Liver (tissue), 8 donors: ENCODE measurements at regions not wholly inside any gene's neighbourhood (a gene's known extent, or its start where the extent isn't known, plus 50 kb on each side); places are given as distances from the start of the nearest gene placed in this dataset. TPM values are rescaled to one million over a fixed set of nuclear protein-coding genes. Genes with fewer than 3 reads are reported as not detected.

Experiments
- DNase-seq: peaks from one replicate; pipeline ENCODE4 v3.0.0-alpha.2; 2017; ENCODE audit warnings: low spot score
- H3K27ac ChIP-seq, 2 donors: one replicate each; pipeline ENCODE4 v1.7.0; 2013; ENCODE audit warnings: inconsistent platforms in 2 of 2, low read length in 2 of 2, control low read depth in 1 of 2, low read depth in 1 of 2, mild to moderate bottlenecking in 1 of 2
- H3K27me3 ChIP-seq, 4 donors: one replicate each; pipeline versions ENCODE4 v1.6.1 to v1.7.0; 2013; ENCODE audit warnings: low read length in 3 of 4, inconsistent platforms in 1 of 4, mild to moderate bottlenecking in 1 of 4, moderate library complexity in 1 of 4; ENCODE audit not compliant: control insufficient read depth in 4 of 4, insufficient read depth in 4 of 4
- H3K36me3 ChIP-seq, 4 donors: one replicate each; pipeline versions ENCODE4 v1.6.1 to v1.7.0; 2013; ENCODE audit warnings: low read length in 3 of 4, mild to moderate bottlenecking in 3 of 4, low read depth in 1 of 4, moderate library complexity in 1 of 4; ENCODE audit not compliant: control insufficient read depth in 4 of 4, insufficient read depth in 3 of 4
- H3K4me1 ChIP-seq, 4 donors: one replicate each; pipeline versions ENCODE4 v1.6.1 to v1.7.0; 2013; ENCODE audit warnings: low read length in 3 of 4, mild to moderate bottlenecking in 3 of 4, moderate library complexity in 1 of 4; ENCODE audit not compliant: control insufficient read depth in 4 of 4, insufficient read depth in 4 of 4
- H3K4me3 ChIP-seq, 3 donors: one replicate each; pipeline versions ENCODE4 v1.6.1 to v1.7.0; 2013; ENCODE audit warnings: low read length in 3 of 3, control low read depth in 1 of 3, low read depth in 1 of 3, mild to moderate bottlenecking in 1 of 3
- H3K9ac ChIP-seq, 2 donors: one replicate each; pipeline ENCODE4 v1.7.0; 2013; ENCODE audit warnings: low read length in 2 of 2, mild to moderate bottlenecking in 2 of 2, moderate library complexity in 2 of 2, control low read depth in 1 of 2, low read depth in 1 of 2
- H3K9me3 ChIP-seq, 4 donors: one replicate each; pipeline versions ENCODE4 v1.6.1 to v1.7.0; 2013; ENCODE audit warnings: low read length in 3 of 4; ENCODE audit not compliant: control insufficient read depth in 4 of 4
- FOXA2 ChIP-seq: IDR thresholded peaks from 2 replicates; pipeline ENCODE4 v1.6.1; 2016; ENCODE audit warnings: antibody characterized with exemption
- NR2F2 ChIP-seq: IDR thresholded peaks from 2 replicates; pipeline ENCODE4 v1.6.1; 2016; ENCODE audit warnings: antibody characterized with exemption
- RAD21 ChIP-seq, 2 donors: IDR thresholded peaks; 2 replicates each; pipeline ENCODE4 v1.6.1; 2016; ENCODE audit warnings: antibody characterized with exemption in 2 of 2, mild to moderate bottlenecking in 2 of 2
- SP1 ChIP-seq: IDR thresholded peaks from 2 replicates; pipeline ENCODE4 v1.6.1; 2018; ENCODE audit warnings: antibody characterized with exemption, mild to moderate bottlenecking
- YY1 ChIP-seq: IDR thresholded peaks from 2 replicates; pipeline ENCODE4 v1.6.1; 2016; ENCODE audit warnings: antibody characterized with exemption, mild to moderate bottlenecking
- WGBS: extraction: QIAGEN DNeasy Blood & Tissue Kit; methylation state at CpG from one replicate; pipeline ENCODE4 v1.1.7; 2013; 5-methylcytosine and 5-hydroxymethylcytosine counted together
- small RNA-seq: library from RNA; depleted of rRNA; stranded (forward); fragments of <200 nt; gene quantifications from one replicate; pipeline ENCODE3, GENCODE V24; 2014
- donor health status: healthy.
- donor health status: healthy.
- donor health status: healthy.
- donor health status: healthy.

DNA sequence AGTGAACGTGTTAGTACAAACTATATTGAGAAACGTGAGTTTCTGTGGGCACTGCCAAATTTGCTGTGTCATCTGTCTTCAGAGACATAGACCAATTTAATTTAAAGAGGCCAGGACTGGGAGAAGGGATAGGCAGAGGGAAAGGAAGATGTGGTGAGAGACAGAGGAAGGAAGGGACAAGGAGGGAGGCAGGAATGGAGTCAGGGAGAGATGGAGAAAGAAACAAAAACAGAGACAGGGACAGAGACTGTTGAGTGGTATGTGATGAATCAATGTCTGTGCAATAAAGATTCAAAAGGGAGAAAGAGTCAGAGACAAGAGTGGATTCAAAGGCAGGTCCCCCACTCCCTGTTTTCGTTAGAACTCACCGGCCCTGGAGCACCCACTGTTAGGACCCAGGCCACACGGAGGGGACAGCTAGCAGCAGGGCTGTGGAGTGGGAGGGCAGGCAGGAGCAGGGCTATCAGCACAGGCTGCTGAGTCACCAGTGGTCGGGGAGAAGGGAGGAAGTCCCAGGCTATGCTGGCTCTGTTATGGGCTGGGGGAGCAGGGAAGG, 51.6 kb upstream of the CHD6 start:
- Histone ChIP-seq H3K9me3 (peaks cover 0 to 2% (median 0%) of the 10 kb centered on the region in 4 donors), H3K27me3 (peaks cover 0 to 4% (median 0%) of the 10 kb centered on the region in 4 donors), H3K27ac (no peak overlapping the region), H3K9ac (no peak overlapping the region), H3K4me1 (no peaks in the 10 kb centered on the region), H3K4me3 (no peak overlapping the region), H3K36me3 (no peaks in the 10 kb centered on the region)
- TF ChIP-seq RAD21 (IDR thresholded peaks at IDR 0.05) (no peak), FOXA2 (no peak), YY1 (no peak)
- no peak for DNase-seq
- 42% methylated on average over 6 of the region's 6 CpGs for WGBS

DNA sequence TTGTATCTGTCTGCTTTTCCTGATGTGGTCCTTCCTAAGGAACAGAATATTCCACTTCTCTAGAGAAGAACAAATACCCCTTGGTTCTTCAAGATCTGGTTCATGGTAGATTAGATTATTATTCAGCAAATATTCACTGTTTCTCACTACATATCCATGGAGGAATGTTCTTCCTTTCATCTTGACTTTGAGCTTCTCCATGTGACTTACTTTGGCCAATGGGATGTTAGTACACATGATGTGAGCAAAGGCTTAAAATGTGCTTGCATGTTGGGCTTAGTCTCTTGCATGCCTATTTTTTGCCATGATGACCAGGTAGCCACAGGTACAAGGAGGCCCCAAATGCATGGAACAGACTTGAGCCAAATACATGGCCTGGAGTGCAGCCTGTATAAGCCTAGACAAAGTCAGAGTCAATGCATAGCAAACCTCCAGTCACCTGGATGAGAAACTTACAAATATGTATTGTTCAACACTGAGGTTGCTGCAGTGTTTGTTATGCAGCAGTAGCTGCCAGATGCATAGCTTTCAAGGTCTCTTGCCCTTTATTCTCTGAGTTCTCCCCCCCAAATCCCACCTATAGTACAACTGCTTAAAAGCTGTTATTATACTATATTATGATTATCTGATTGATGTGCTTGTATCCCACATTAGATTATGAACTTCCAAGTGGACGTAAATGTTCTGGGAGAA, 50.0 kb upstream of the CHD6 start:
- H3K4me3 ChIP-seq, result no peak overlapping the region
- H3K36me3 ChIP-seq, result no peaks in the 10 kb centered on the region
- no peak overlapping the region for H3K9ac ChIP-seq
- no peak overlapping the region for H3K27ac ChIP-seq
- peaks cover 0 to 4% (median 0%) of the 10 kb centered on the region in 4 donors for H3K27me3 ChIP-seq
- 88% methylated on average over 1 of the region's 1 CpG for WGBS
- no peak for DNase-seq
- TF ChIP-seq NR2F2 (no peak), SP1 (no peak)
- H3K9me3 ChIP-seq, result peaks cover 0 to 2% (median 0%) of the 10 kb centered on the region in 4 donors
- H3K4me1 ChIP-seq, result no peaks in the 10 kb centered on the region

Small RNAs in the stretch of these regions (small RNA-seq; reads per million reads assigned to genes)
- not detected for gene RF00568
- not detected for gene RNU6-1018P
